ENCODE measurements at regions not wholly inside any gene's neighbourhood (a gene's known extent, or its start where the extent isn't known, plus 50 kb on each side); places are given as distances from the start of the nearest gene placed in this dataset.
"Not testable (repeated sequence)": the region's sequence is repeated elsewhere in the genome, so short reads cannot be mapped to it uniquely, and the experiment has no call there.

DNA sequence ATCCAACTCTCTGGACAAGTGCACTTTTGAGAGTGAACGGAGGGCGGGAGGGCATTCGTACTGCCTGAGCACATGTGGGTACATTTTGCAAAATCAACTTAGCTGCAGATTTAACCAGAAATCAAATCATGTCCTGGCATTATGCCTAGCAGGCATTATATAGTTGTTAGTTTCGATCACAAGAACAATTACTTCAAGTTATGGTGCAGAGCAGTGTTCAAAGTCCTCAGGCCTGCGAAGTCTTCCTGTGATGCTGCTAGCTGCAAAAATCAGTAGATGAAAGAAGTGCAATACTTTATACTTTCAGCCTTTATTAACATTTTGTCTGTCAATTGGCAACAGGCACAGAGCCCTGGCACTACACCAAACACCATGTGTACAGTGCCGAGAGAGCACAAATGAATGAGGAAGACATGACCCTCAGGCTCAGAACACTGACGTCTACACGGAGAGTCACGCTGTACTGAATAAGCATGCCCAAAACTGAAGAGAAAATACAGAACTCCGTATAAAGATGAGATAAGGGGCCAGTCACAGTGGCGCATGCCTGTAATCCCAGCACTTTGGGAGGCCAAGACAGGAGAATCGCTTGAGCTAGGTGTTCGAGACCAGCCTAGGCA lies 92.1 kb upstream of the CREB1 start:
- H3K36me3 ChIP-seq: no peaks in the 10 kb centered on the region
- H3K9me3 ChIP-seq: no peaks in the 10 kb centered on the region
- H3K4me3 ChIP-seq: no peak overlapping the region
- TF ChIP-seq POLR2AphosphoS5 (IDR thresholded peaks at IDR 0.05) (no peak), POLR2A (IDR thresholded peaks at IDR 0.05) (no peak), CTCF (IDR thresholded peaks at IDR 0.05) (no peak), EP300 (IDR thresholded peaks at IDR 0.05) (no peak)
- H3K27me3 ChIP-seq: no peaks in the 10 kb centered on the region
- no peaks in the 10 kb centered on the region for H3K4me1 ChIP-seq
- peak in 1 of 2 donors; percentile 24 for DNase-seq
- H3K27ac ChIP-seq: no peak overlapping the region
- 70 to 72% methylated on average over 13 of the region's 13 CpGs for WGBS, 2 donors
- no peak for ATAC-seq (ENCODE audit: low FRiP score in 2 of 2)

DNA sequence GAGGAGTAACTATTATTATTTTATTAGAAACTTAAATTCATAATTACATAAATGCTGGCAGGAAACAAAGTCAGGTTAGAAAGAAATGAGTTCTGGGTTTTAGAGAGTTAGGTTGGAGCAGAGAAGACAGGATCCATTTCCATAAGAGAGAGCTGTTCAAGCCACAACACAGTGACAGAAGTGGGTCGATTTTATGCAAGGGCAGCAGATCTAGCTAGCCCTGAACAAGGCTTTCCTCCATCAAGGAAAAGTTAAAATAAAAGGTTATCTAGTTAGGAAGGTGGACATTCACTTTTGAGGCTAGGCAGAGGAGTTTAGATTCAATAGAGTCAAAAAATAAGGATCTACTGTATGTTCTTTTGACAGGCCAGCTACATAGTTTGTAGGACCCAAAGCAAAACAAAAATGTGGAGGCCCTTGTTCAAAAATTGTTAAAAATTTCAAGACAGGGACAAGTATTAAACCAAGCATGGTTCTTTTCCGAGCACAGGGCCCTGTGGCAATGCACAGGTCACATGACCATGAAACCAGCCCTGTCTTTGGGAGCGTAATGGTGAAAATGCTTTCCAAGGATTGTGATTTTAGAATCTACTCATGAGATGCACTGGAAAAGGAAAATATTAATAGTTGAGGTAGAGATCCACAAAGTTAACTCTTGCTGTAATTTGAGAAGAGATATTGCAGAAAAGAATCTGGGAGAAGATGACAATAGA lies 91.2 kb upstream of the CREB1 start:
- DNase-seq: no peak
- 93 to 97% methylated on average over 3 of the region's 3 CpGs for WGBS, 2 donors
- H3K4me1 ChIP-seq: no peaks in the 10 kb centered on the region
- H3K9me3 ChIP-seq: no peaks in the 10 kb centered on the region
- H3K36me3 ChIP-seq: no peaks in the 10 kb centered on the region
- H3K27me3 ChIP-seq: no peaks in the 10 kb centered on the region
- no peak overlapping the region for H3K4me3 ChIP-seq
- TF ChIP-seq EP300 (IDR thresholded peaks at IDR 0.05) (no peak), POLR2A (IDR thresholded peaks at IDR 0.05) (no peak), CTCF (IDR thresholded peaks at IDR 0.05) (no peak), POLR2AphosphoS5 (IDR thresholded peaks at IDR 0.05) (no peak)
- ATAC-seq (ENCODE audit: low FRiP score in 2 of 2): no peak
- no peak overlapping the region for H3K27ac ChIP-seq

GRCh38 chr2:207439881-207440280 lies 89.9 kb upstream of the CREB1 start:
- H3K27ac ChIP-seq; H3K9me3 ChIP-seq; H3K4me1 ChIP-seq; H3K36me3 ChIP-seq; H3K4me3 ChIP-seq; DNase-seq; ATAC-seq (ENCODE audit: low FRiP score in 2 of 2); H3K27me3 ChIP-seq: not testable (repeated sequence)

DNA sequence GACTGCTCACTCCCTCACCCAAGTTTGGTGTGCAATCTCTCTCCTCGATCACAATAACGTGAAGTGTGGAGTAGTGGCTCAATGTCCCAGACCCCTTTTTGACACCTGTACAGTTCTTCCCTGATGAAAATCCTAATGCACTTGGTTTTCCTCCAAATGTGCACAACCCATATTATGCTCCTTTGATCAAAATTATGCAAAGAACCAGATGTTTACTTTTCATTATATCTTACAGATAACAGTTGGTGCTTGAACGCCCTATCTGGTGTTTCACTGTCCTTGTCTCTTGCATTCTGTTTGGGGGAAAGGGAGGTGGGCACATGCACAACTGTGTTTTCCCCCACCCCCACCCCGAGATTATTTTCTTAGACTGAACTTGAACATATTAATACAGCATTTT lies 85.0 kb upstream of the CREB1 start:
- H3K27ac ChIP-seq: no peak overlapping the region
- H3K4me1 ChIP-seq: no peaks in the 10 kb centered on the region
- no peak overlapping the region for H3K4me3 ChIP-seq
- no peak for DNase-seq
- H3K9me3 ChIP-seq: no peaks in the 10 kb centered on the region
- H3K36me3 ChIP-seq: no peaks in the 10 kb centered on the region
- H3K27me3 ChIP-seq: no peaks in the 10 kb centered on the region
- TF ChIP-seq EP300 (IDR thresholded peaks at IDR 0.05) (no peak), POLR2AphosphoS5 (IDR thresholded peaks at IDR 0.05) (no peak), CTCF (IDR thresholded peaks at IDR 0.05) (no peak), POLR2A (IDR thresholded peaks at IDR 0.05) (no peak)
- ATAC-seq (ENCODE audit: low FRiP score in 2 of 2): no peak
- WGBS, 2 donors: 81 to 88% methylated on average over 4 of the region's 4 CpGs

GRCh38 chr2:207446653-207447052 lies 83.1 kb upstream of the CREB1 start:
- H3K27ac ChIP-seq: no peak overlapping the region
- WGBS, 2 donors: 57 to 72% methylated on average over 6 of the region's 6 CpGs
- no peaks in the 10 kb centered on the region for H3K9me3 ChIP-seq
- no peak overlapping the region for H3K4me3 ChIP-seq
- no peak for TF ChIP-seq POLR2A (IDR thresholded peaks at IDR 0.05)
- TF ChIP-seq EP300 (IDR thresholded peaks at IDR 0.05): no peak
- TF ChIP-seq POLR2AphosphoS5 (IDR thresholded peaks at IDR 0.05): no peak
- TF ChIP-seq CTCF (IDR thresholded peaks at IDR 0.05): no peak
- no peak for DNase-seq
- H3K4me1 ChIP-seq: no peaks in the 10 kb centered on the region
- H3K27me3 ChIP-seq: no peaks in the 10 kb centered on the region
- no peaks in the 10 kb centered on the region for H3K36me3 ChIP-seq
- no peak for ATAC-seq (ENCODE audit: low FRiP score in 2 of 2)

Measured in upper lobe of left lung (tissue), 6 donors.